DND-41 (cell line): ENCODE measurements at regions not wholly inside any gene's neighbourhood (a gene's known extent, or its start where the extent isn't known, plus 50 kb on each side); places are given as distances from the start of the nearest gene placed in this dataset.

Source experiments
- ATAC-seq: fragments of 200-7000 bp; cut with Tn5 transposase; 3 replicates; pipeline ENCODE4 v1.9.1; 2021; ENCODE audit warnings: low read depth; ENCODE audit not compliant: insufficient read depth
- DNase-seq: peaks from one replicate; pipeline ENCODE4 v3.0.0-alpha.2; 2020
- H2AFZ ChIP-seq: 2 replicates; pipeline ENCODE4 v1.6.0; 2012; ENCODE audit warnings: low read depth, low read length
- H3K27ac ChIP-seq: 2 replicates; pipeline ENCODE4 v1.5.1; 2012; ENCODE audit warnings: low read length, inconsistent platforms
- H3K27me3 ChIP-seq: fragments of 200-600 bp; sonication (generic); 2 replicates; pipeline ENCODE4 v1.6.0; 2012; ENCODE audit warnings: low read length, mild to moderate bottlenecking, inconsistent platforms; ENCODE audit not compliant: insufficient read depth, poor library complexity
- H3K36me3 ChIP-seq: 2 replicates; pipeline ENCODE4 v1.5.1; 2012; ENCODE audit warnings: low read length, inconsistent platforms; ENCODE audit not compliant: insufficient read depth
- H3K4me1 ChIP-seq: 2 replicates; pipeline ENCODE4 v1.5.1; 2012; ENCODE audit warnings: mild to moderate bottlenecking, low read length; ENCODE audit not compliant: insufficient read depth
- H3K4me2 ChIP-seq: 2 replicates; pipeline ENCODE4 v1.6.0; 2012; ENCODE audit warnings: mild to moderate bottlenecking, moderate library complexity, low read length, inconsistent platforms; ENCODE audit not compliant: insufficient read depth
- H3K4me3 ChIP-seq, 2 experiments: fragments of 200-600 bp in 1 of 2; shearing (Covaris generic) in 1 of 2; 2 replicates each; pipeline ENCODE4 v1.5.1; 2012 to 2016; ENCODE audit warnings: inconsistent platforms in 2 of 2, low read length in 2 of 2, mild to moderate bottlenecking in 2 of 2, low read depth in 1 of 2, moderate library complexity in 1 of 2
- H3K79me2 ChIP-seq: 2 replicates; pipeline ENCODE4 v1.6.0; 2012; ENCODE audit warnings: low read length, inconsistent platforms; ENCODE audit not compliant: insufficient read depth
- H3K9ac ChIP-seq: 2 replicates; pipeline ENCODE4 v1.6.0; 2012; ENCODE audit warnings: low read depth, mild to moderate bottlenecking, inconsistent platforms, low read length, moderate library complexity
- H3K9me3 ChIP-seq: 2 replicates; pipeline ENCODE4 v1.5.1; 2012; ENCODE audit warnings: low read length, moderate library complexity, mild to moderate bottlenecking, inconsistent platforms; ENCODE audit not compliant: insufficient read depth, severe bottlenecking
- H4K20me1 ChIP-seq: 2 replicates; pipeline ENCODE4 v1.6.0; 2012; ENCODE audit warnings: low read length; ENCODE audit not compliant: insufficient read depth
- CTCF ChIP-seq: IDR thresholded peaks from 2 replicates; pipeline ENCODE4 v1.5.1; 2012; ENCODE audit warnings: borderline replicate concordance, low read length, moderate library complexity, mild to moderate bottlenecking; ENCODE audit not compliant: poor library complexity, severe bottlenecking; ENCODE audit errors: extremely low read depth
- EZH2 ChIP-seq: IDR thresholded peaks from 3 replicates; pipeline ENCODE4 v1.6.1; 2012; ENCODE audit warnings: borderline replicate concordance, low read depth, mild to moderate bottlenecking, moderate library complexity, low read length, inconsistent platforms; ENCODE audit not compliant: severe bottlenecking

DNA sequence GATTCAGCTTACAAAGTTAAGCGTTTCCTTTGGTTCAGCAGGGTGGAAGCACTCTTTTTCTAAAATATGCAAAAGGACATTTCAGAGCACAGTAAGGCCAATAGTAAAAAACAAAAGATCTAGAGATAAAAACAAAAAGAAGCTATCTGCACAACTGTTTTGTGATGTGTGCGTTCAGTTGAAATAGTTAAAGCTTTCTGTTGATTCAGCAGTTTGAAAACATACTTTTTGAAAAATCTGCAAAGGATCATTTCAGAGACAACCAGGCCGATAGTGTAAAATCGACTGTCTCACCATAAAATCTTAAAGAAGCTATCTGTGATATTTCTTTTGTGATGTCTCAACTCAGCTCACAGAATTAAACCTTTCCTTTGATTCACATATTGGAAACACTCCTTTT lies 300.0 kb upstream of the ALG10B start:
- Histone ChIP-seq H3K4me1 (no peaks in the 10 kb centered on the region), H3K4me3 (no peak overlapping the region), H3K79me2 (no peaks in the 10 kb centered on the region), H3K27me3 (no peaks in the 10 kb centered on the region), H3K36me3 (no peaks in the 10 kb centered on the region), H3K27ac (no peak overlapping the region), H3K9ac (no peak overlapping the region), H2AFZ (no peak overlapping the region), H4K20me1 (no peaks in the 10 kb centered on the region), H3K4me2 (no peak overlapping the region), H3K9me3 (peaks cover 44% of the 10 kb centered on the region)
- DNase-seq = no peak
- TF ChIP-seq CTCF = no peak
- TF ChIP-seq EZH2 = no peak
- ATAC-seq = no peak

DNA sequence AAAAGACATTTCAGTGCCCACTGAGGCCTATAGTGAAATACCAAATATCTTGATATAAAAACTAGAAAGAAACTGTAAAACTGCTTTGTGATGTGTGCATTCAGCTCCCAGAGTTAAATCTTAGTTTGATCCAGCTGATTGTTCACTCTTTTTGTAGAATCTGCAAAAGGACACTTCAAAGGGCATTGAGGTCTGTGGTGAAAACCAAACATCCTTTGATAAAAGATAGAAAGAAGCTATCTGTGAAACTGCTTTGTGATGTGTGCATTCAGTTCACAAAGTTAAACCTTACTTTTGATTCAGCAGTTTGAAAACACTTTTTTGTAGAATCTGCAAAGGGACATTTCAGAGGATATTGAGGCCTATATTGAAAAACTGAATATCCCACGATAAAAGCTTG lies 290.7 kb upstream of the ALG10B start:
- ATAC-seq (peak; percentile 70), DNase-seq (peak; percentile 4)
- Histone ChIP-seq H3K79me2 (no peaks in the 10 kb centered on the region), H3K27ac (no peak overlapping the region), H4K20me1 (no peaks in the 10 kb centered on the region), H3K4me2 (no peak overlapping the region), H2AFZ (no peak overlapping the region), H3K4me3 (no peak overlapping the region), H3K9me3 (peaks cover 46% of the 10 kb centered on the region), H3K27me3 (no peaks in the 10 kb centered on the region), H3K9ac (no peak overlapping the region), H3K36me3 (no peaks in the 10 kb centered on the region), H3K4me1 (no peaks in the 10 kb centered on the region)
- no peak for TF ChIP-seq CTCF
- TF ChIP-seq EZH2 = no peak

DNA sequence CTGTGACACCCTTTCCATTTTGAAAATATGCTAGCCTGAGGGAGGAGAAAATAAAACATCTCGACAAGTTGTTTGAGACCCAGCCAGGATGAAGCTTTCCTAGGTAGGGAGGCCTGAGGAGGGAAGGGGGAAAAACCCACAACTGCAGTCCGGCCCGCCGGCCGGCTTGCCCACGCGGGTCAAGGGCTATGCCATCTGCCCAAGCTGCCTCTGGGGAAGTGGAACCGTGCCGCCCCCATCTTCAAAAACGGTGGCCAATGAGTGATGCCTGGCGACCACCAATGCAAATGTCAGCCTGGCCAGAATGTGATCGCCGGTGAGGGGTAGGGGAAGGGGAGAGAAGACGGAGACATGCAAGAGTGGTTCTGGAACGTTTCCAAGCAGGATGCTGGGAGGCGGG lies 263.5 kb upstream of the ALG10B start:
- H3K4me3 ChIP-seq = no peak overlapping the region
- H3K9me3 ChIP-seq = peaks cover 31% of the 10 kb centered on the region
- no peak overlapping the region for H3K4me2 ChIP-seq
- H2AFZ ChIP-seq = no peak overlapping the region
- no peaks in the 10 kb centered on the region for H3K4me1 ChIP-seq
- no peaks in the 10 kb centered on the region for H3K79me2 ChIP-seq
- no peak for TF ChIP-seq EZH2
- no peaks in the 10 kb centered on the region for H3K27me3 ChIP-seq
- H3K9ac ChIP-seq = no peak overlapping the region
- no peak overlapping the region for H3K27ac ChIP-seq
- H4K20me1 ChIP-seq = no peaks in the 10 kb centered on the region
- no peaks in the 10 kb centered on the region for H3K36me3 ChIP-seq
- DNase-seq (no peak), ATAC-seq (no peak)

GRCh38 chr12:38053655-38054464 lies 262.7 kb upstream of the ALG10B start:
- Histone ChIP-seq H3K9ac (no peak overlapping the region), H3K9me3 (peaks cover 28% of the 10 kb centered on the region), H3K79me2 (no peaks in the 10 kb centered on the region), H4K20me1 (no peaks in the 10 kb centered on the region), H3K4me1 (no peaks in the 10 kb centered on the region), H3K27ac (no peak overlapping the region), H3K4me3 (no peak overlapping the region), H3K27me3 (no peaks in the 10 kb centered on the region), H3K36me3 (no peaks in the 10 kb centered on the region), H2AFZ (no peak overlapping the region), H3K4me2 (no peak overlapping the region)
- ATAC-seq = no peak
- TF ChIP-seq CTCF (no peak), EZH2 (no peak)
- DNase-seq = no peak
